ENCODE measurements at regions not wholly inside any gene's neighbourhood (a gene's known extent, or its start where the extent isn't known, plus 50 kb on each side); places are given as distances from the start of the nearest gene placed in this dataset.
"Not testable (repeated sequence)": the region's sequence is repeated elsewhere in the genome, so short reads cannot be mapped to it uniquely, and the experiment has no call there.

DNA sequence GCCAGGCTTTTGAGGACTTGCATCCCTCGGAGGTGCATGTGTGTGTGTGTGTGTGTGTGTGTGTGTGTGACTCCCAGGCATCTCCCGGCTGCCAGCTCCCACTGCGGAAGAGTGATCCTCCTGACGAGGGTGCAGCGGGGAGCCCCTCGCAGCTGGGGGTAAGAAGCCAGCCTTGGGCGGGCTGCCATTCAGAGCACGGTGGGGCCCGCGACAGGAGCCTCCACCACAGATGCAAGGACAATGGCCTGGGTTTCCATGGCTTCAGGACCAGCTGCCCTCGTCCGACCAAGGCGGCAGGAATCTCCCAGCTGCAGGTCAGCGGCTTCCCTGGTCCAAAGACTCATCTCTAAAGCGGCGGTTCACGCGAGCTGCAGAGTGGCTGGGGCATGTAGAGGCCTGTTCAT, 908.5 kb downstream of the BRD1 start:
- Histone ChIP-seq H3K27ac (no peak overlapping the region), H3K4me1 (ENCODE audit: low read depth) (no peaks in the 10 kb centered on the region), H3K9me3 (ENCODE audit: low read depth) (no peaks in the 10 kb centered on the region), H3K4me3 (no peak overlapping the region), H3K27me3 (no peaks in the 10 kb centered on the region), H3K36me3 (no peaks in the 10 kb centered on the region)
- TF ChIP-seq, protein P1, sequence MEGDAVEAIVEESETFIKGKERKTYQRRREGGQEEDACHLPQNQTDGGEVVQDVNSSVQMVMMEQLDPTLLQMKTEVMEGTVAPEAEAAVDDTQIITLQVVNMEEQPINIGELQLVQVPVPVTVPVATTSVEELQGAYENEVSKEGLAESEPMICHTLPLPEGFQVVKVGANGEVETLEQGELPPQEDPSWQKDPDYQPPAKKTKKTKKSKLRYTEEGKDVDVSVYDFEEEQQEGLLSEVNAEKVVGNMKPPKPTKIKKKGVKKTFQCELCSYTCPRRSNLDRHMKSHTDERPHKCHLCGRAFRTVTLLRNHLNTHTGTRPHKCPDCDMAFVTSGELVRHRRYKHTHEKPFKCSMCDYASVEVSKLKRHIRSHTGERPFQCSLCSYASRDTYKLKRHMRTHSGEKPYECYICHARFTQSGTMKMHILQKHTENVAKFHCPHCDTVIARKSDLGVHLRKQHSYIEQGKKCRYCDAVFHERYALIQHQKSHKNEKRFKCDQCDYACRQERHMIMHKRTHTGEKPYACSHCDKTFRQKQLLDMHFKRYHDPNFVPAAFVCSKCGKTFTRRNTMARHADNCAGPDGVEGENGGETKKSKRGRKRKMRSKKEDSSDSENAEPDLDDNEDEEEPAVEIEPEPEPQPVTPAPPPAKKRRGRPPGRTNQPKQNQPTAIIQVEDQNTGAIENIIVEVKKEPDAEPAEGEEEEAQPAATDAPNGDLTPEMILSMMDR (IDR thresholded peaks at IDR 0.05; ENCODE audit: low read depth, low read length), result no peak
- no peak for DNase-seq (ENCODE audit: low read depth in 1 of 2, low spot score in 1 of 2)

DNA sequence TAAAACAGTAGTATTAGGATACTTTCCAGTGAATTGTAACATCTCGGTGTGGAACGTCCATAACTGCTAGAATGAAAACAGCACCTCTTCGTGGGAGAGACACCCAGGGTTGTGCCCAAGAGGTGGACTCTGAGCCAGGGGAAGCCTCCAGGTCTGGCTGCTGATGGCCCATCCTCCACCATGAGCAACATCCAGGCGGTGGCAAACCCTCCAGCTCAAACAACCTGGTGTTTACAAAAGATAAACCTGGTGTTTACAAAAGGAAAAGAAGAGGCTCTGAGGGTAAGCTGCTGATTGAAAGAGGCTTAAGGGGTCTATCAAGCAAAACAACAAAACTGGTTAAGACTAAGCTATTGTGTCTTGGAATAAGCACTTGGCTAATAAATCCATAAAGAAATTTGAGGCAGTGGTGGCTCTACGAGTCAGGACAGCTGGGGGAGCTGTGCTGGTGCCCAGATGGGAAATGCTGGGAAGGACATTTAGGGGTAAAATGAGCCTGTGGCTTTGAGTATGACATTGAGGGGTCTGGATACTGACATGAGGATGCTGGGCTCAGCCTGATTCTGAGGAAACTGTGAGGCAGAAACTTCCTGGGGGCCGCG, 909.0 kb downstream of the BRD1 start:
- Histone ChIP-seq H3K36me3 (no peaks in the 10 kb centered on the region), H3K4me3 (no peak overlapping the region), H3K4me1 (ENCODE audit: low read depth) (no peaks in the 10 kb centered on the region), H3K9me3 (ENCODE audit: low read depth) (no peaks in the 10 kb centered on the region), H3K27me3 (no peaks in the 10 kb centered on the region), H3K27ac (no peak overlapping the region)
- no peak for DNase-seq (ENCODE audit: low read depth in 1 of 2, low spot score in 1 of 2)
- TF ChIP-seq, protein P1 (IDR thresholded peaks at IDR 0.05; ENCODE audit: low read depth, low read length), result no peak

DNA sequence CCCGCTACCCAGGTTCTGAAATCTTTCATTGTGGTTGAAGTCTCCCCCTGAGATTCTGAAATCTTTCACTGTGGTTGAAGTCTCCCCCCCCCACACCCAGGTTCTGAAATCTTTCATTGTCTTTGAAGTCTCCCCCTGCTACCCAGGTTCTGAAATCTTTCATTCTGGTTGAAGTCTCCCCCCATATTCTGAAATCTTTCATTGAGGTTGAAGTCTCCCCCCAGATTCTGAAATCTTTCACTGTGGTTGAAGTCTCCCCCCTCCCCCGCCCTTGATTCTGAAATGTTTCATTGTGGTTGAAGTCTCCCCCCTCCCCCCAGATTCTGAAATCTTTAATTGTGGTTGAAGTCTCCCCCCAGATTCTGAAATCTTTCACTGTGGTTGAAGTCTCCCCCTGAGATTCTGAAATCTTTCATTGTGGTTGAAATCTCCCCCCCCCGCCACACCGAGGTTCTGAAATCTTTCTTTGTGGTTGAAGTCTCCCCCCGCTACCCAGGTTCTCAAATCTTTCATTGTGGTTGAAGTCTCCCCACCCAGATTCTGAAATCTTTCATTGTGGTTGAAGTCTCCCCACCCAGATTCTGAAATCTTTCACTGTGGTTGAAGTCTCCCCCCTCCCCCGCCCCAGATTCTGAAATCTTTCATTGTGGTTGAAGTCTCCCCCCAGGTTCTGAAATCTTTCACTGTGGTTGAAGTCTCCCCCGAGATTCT, 915.2 kb downstream of the BRD1 start:
- DNase-seq (ENCODE audit: low read depth in 1 of 2, low spot score in 1 of 2); H3K27ac ChIP-seq; H3K9me3 ChIP-seq (ENCODE audit: low read depth); H3K36me3 ChIP-seq; H3K27me3 ChIP-seq; H3K4me1 ChIP-seq (ENCODE audit: low read depth); H3K4me3 ChIP-seq: not testable (repeated sequence)

DNA sequence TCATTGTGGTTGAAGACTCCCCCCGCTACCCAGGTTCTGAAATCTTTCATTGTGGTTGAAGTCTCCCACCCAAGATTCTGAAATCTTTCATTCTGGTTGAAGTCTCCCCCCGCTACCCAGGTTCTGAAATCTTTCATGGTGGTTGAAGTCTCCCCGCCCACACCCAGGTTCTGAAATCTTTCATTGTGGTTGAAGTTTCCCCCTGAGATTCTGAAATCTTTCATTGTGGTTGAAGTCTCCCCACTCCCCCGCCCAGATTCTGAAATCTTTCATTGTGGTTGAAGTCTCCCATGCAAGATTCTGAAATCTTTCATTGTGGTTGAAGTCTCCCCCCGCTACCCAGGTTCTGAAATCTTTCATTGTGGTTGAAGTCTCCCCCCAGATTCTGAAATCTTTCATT, 916.0 kb downstream of the BRD1 start:
- not testable (repeated sequence) for H3K36me3 ChIP-seq; H3K27me3 ChIP-seq; H3K9me3 ChIP-seq (ENCODE audit: low read depth); DNase-seq (ENCODE audit: low read depth in 1 of 2, low spot score in 1 of 2); H3K27ac ChIP-seq; H3K4me3 ChIP-seq; H3K4me1 ChIP-seq (ENCODE audit: low read depth)

DNA sequence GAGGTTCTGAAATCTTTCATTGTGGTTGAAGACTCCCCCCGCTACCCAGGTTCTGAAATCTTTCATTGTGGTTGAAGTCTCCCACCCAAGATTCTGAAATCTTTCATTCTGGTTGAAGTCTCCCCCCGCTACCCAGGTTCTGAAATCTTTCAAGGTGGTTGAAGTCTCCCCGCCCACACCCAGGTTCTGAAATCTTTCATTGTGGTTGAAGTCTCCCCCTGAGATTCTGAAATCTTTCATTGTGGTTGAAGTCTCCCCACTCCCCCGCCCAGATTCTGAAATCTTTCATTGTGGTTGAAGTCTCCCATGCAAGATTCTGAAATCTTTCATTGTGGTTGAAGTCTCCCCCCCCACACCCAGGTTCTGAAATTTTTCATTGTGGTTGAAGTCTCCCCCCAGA, 916.6 kb downstream of the BRD1 start:
- H3K9me3 ChIP-seq (ENCODE audit: low read depth); DNase-seq (ENCODE audit: low read depth in 1 of 2, low spot score in 1 of 2): not testable (repeated sequence)

DNA sequence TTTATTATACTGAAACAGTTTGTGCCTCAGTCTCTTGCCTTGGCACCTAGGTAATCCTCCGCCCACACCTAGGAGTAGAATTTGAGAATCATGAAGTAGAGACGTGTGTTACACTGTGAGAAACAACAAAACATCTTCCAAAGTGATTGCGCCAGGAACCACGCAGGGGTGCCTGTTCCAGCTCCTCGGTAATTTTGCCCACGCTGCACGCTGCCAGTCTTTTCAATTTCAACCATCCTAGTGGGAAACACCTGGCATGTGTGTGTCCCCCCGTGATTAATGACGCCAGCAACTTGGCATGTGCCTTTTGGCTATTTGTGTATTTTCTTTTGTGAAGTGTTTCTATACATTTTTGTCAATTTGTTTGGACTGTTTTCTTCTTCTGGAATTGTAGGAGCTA, 919.1 kb downstream of the BRD1 start:
- no peaks in the 10 kb centered on the region for H3K27me3 ChIP-seq
- TF ChIP-seq, protein P1 (IDR thresholded peaks at IDR 0.05; ENCODE audit: low read depth, low read length), result no peak
- H3K27ac ChIP-seq, result no peak overlapping the region
- H3K4me3 ChIP-seq, result no peak overlapping the region
- H3K9me3 ChIP-seq (ENCODE audit: low read depth), result no peaks in the 10 kb centered on the region
- no peaks in the 10 kb centered on the region for H3K4me1 ChIP-seq (ENCODE audit: low read depth)
- H3K36me3 ChIP-seq, result no peaks in the 10 kb centered on the region
- DNase-seq (ENCODE audit: low read depth in 1 of 2, low spot score in 1 of 2), result no peak

More for the DNA sequence above, 916.6 kb downstream of the BRD1 start:
- not testable (repeated sequence) for H3K36me3 ChIP-seq; H3K4me1 ChIP-seq (ENCODE audit: low read depth); H3K27me3 ChIP-seq; H3K4me3 ChIP-seq; H3K27ac ChIP-seq

DNA sequence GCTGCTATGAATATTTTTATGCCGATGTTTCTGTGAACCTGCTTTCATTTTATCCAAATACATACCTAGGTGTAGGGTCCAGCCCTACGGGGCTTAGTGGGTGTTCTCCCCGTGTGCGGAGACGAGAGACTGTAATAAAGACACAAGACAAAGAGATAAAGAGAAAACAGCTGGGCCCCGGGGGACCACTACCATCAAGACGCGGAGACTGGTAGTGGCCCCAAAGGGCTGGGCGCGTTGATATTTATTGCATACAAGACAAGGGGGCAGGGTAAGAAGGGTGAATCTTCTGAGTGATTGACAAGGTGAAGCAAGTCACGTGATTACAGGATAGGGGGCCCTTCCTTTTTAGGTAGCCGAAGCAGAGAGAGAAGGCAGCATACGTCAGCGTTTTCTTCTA, 920.1 kb downstream of the BRD1 start:
- TF ChIP-seq, protein P1 (IDR thresholded peaks at IDR 0.05; ENCODE audit: low read depth, low read length), result no peak
- Histone ChIP-seq H3K9me3 (ENCODE audit: low read depth) (no peaks in the 10 kb centered on the region), H3K4me3 (no peak overlapping the region), H3K4me1 (ENCODE audit: low read depth) (no peaks in the 10 kb centered on the region), H3K36me3 (no peaks in the 10 kb centered on the region), H3K27ac (no peak overlapping the region), H3K27me3 (no peaks in the 10 kb centered on the region)
- no peak for DNase-seq (ENCODE audit: low read depth in 1 of 2, low spot score in 1 of 2)
